ENCODE measurements at regions not wholly inside any gene's neighbourhood (a gene's known extent, or its start where the extent isn't known, plus 50 kb on each side); places are given as distances from the start of the nearest gene placed in this dataset.
"Not testable (repeated sequence)": the region's sequence is repeated elsewhere in the genome, so short reads cannot be mapped to it uniquely, and the experiment has no call there.

DNA sequence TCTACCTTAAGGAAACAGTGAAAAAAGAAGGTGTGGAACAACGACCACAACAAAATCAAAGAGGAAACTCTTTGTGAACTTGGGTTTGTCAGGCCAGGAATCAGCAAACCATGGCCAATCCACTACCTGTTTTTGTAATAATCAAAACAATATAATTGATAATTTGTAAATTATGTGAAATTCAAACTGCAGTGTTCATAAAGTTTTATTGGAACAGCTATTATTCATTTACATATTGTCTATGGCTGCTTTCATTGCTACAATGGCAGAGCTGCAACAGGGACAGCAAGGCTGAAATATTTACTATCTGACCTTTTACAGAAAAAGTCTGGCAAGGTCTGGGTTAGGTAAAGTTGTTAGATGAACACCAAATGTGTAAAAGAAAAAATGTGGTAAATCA lies 77.8 kb upstream of the PLEKHM1 start:
- TF ChIP-seq, protein P1, sequence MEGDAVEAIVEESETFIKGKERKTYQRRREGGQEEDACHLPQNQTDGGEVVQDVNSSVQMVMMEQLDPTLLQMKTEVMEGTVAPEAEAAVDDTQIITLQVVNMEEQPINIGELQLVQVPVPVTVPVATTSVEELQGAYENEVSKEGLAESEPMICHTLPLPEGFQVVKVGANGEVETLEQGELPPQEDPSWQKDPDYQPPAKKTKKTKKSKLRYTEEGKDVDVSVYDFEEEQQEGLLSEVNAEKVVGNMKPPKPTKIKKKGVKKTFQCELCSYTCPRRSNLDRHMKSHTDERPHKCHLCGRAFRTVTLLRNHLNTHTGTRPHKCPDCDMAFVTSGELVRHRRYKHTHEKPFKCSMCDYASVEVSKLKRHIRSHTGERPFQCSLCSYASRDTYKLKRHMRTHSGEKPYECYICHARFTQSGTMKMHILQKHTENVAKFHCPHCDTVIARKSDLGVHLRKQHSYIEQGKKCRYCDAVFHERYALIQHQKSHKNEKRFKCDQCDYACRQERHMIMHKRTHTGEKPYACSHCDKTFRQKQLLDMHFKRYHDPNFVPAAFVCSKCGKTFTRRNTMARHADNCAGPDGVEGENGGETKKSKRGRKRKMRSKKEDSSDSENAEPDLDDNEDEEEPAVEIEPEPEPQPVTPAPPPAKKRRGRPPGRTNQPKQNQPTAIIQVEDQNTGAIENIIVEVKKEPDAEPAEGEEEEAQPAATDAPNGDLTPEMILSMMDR (IDR thresholded peaks at IDR 0.05): not testable (repeated sequence)
- TF ChIP-seq EZH2 (IDR thresholded peaks at IDR 0.05; ENCODE audit: borderline replicate concordance, insufficient read depth, low read depth, low read length, poor library complexity, severe bottlenecking): not testable (repeated sequence)
